CD4-positive, alpha-beta T cell treated with Interleukin-1 beta for 1 hour (primary cell): ENCODE measurements at regions not wholly inside any gene's neighbourhood (a gene's known extent, or its start where the extent isn't known, plus 50 kb on each side); places are given as distances from the start of the nearest gene placed in this dataset.
A peak's percentile ranks its signal among the peaks of the same experiment; 100 is the strongest.

Source experiments
- DNase-seq, 2 donors: peaks; one replicate each; pipeline ENCODE4 v3.0.0-alpha.2; 2020 to 2022

- DNase-seq, result no peak
Observed at GRCh38 chr18:5091741-5092140, 105.3 kb downstream of the AKAIN1 start.

DNA sequence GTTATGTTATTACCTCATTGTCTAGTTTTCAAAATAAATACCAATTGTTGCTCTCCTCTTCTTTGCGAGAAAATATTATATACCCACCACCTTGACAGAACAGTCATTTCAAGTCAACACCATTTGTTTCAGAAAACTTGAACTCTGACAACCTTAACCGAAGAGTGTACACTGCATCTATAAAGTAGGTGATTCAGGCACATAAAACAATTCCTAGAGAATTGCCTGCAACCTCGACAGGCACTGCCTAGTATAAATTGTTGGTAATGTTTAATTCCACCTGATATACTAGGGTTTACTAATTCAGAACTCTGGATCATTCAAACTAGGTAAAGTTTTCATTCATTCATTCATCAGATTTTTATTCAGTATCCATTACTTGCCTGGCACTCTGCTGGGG is 121.8 kb downstream of the AKAIN1 start:
- DNase-seq, result no peak

DNA sequence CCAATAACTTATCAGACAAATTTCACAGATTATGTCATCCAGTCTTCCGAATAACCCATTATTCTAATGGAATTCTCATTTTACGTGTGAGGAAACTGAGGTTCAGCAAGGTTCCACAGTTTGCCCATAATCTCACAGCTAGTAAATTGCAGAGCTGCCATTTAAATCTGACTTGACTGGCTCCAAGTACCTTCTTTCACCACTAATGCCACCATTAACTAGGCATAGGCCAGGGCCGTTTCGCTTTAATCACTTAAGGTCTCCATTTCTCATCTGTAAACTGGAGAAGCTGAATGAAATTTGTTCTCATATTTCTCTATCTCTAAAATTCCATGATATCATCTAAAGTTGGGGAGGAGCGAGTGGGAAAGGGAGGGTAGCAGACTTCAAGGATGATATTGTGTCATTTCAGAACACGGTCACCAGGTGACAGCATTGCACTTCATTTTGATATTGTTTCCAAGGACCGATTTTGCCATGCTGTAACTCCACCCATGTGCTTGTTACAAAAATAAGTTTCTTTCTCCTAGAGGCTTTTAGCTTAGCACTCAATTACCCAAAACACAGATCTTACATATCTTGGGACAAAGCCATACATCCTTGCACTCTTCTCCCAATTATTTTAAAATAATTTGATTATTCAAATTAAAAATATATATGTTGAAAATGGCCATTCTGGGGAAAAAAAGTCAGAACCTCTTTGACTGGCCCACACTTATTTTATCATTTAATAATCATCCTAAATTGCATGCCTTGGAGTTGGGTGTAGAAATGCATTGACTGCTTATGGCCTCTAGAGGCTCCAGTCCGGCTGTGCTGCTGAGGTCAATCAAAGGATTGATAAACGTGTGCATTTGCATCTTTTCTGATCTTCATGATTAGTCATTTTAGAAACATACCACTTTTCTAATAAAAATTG is 123.8 kb downstream of the AKAIN1 start:
- DNase-seq, result peak in 1 of 2 donors; percentile 23

GRCh38 chr18:5068851-5069250 is 128.2 kb downstream of the AKAIN1 start:
- DNase-seq, result no peak

GRCh38 chr18:5066380-5066977 is 130.6 kb downstream of the AKAIN1 start:
- DNase-seq, result no peak

- DNase-seq, result no peak
Observed at GRCh38 chr18:5065615-5066014, 131.4 kb downstream of the AKAIN1 start.

DNA sequence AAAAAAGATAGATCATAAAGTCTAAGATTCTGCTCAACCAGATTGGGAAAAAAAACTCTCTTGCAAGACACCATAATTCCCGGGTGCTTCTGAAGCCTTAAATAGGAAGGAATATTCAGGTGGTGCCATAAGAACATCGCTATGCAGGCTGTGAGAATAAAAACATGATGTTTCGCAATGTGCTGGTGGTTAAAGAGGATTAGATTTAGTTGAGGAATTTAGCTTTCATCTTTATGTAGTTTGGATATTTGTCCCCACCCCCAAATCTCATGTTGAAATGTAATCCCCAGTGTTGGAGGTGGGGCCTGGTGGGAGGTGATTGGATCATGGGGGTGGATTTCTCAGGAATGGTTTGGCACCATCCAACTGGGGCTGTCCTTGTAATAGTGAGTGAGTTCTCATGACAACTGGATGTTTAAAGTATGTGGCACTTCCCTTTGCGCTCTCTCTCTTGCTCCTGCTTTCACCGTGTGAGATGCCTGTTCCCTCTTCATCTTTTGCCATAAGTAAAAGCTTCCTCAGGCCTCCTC is 132.2 kb downstream of the AKAIN1 start:
- no peak for DNase-seq

GRCh38 chr18:5061785-5062184 is 135.3 kb downstream of the AKAIN1 start:
- no peak for DNase-seq

DNA sequence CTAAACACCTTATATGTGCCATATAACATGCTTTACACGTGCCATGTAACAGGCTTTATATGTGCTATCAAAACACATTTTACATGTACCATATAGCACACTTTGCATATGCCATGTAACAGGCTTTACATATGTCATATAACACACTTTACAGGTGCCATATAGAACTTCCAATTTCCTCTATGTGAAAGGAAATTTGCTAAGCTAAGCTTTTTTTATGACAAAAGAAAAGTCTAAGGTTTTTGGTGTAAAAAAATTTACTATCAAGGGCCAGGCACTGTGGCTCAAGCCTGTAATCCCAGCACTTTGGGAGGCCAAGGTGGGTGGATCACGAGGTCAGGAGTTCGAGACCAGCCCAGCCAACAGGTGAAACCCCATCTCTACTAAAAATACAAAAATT is 136.5 kb downstream of the AKAIN1 start:
- no peak for DNase-seq

GRCh38 chr18:5059696-5060032 is 137.4 kb downstream of the AKAIN1 start:
- DNase-seq, result no peak

- DNase-seq, result peak; percentile 54 to 63
Observed at GRCh38 chr18:5058768-5059695, 138.0 kb downstream of the AKAIN1 start.

- peak; percentile 42 to 43 for DNase-seq
Observed at GRCh38 chr18:5057386-5058348, 139.4 kb downstream of the AKAIN1 start.

- DNase-seq, result no peak
Observed at GRCh38 chr18:5052491-5052890, 144.6 kb downstream of the AKAIN1 start.

GRCh38 chr18:5051207-5051606 is 145.8 kb downstream of the AKAIN1 start:
- no peak for DNase-seq

- DNase-seq, result no peak
Observed at GRCh38 chr18:5049124-5049523, 147.9 kb downstream of the AKAIN1 start.

- DNase-seq, result no peak
Observed at GRCh38 chr18:5040476-5040875, 156.6 kb downstream of the AKAIN1 start.

DNA sequence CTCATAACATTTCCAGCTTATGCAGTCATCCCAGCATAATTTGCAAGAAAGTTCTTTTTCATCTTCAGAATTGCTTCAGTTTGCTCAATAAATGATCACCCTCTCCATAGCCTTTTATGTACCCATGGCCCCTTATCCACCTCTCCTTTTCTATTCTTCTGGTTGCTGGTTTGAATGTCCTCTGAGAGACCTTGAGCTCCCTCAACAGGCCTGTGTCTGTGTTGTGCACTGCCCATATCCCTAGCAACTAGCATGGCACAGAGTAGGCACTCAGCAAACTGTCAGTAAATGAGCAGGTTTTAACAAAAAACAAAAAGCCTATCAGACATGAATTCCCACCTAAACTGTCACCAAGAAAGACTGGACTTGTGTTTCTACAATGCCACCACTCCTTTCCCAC is 160.5 kb downstream of the AKAIN1 start:
- DNase-seq, result no peak

GRCh38 chr18:5031216-5031615 is 165.8 kb downstream of the AKAIN1 start:
- DNase-seq, result no peak

DNA sequence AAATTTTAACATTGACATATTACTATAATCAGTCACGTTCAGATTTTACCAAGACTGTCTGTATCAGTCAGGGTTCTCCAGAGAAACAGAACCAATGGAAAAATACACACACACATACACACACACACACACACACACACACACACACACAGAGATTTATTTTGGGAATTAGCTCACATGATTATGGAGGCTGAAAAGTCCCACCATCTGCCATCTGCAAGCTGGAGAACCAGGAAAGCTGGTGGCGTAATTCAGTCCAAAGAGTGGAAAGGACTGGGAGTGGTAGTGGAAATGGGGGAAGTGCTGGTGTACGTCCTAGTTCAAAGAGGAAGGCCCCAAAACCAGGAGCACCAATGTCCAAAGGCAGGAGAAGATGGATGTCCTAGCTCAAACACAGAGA is 166.4 kb downstream of the AKAIN1 start:
- no peak for DNase-seq

DNA sequence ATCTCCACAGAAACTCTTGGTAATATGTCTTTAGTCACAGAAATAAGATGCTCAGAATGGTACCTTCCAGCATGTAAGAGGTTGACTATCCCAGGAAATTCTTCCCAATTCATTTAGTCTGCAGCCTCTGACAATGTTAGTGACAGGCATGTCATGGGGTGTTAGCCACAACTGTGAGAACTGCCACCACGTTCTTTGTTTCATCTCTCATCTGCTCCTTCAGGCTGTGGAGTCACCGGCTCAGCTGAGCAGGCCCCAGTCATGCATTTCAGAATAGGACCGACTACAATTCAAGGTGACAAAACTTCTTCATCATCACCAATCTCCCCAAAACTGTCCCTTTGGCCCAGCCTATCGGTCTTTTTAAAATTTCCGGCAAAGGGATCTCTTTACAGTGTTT is 167.5 kb downstream of the AKAIN1 start:
- no peak for DNase-seq

DNA sequence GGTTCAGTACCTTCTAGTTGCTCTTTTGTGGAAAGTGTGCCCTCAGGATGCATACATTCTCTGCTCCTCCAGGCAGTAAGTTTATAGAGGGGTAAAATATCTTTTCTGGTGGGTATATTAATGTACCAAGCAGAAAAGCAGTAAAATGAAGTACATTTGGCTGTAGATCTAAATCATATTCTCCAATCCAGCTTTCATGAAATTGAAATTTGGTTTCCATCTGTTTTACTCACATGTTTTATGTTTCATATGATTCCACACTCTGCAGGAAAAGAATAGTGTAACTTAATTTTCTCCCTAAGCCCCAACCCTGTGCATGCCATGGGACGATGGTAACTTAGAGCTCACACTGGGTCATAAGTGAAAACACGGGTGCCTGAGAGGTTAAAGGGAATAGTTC is 172.3 kb downstream of the AKAIN1 start:
- DNase-seq, result no peak

DNA sequence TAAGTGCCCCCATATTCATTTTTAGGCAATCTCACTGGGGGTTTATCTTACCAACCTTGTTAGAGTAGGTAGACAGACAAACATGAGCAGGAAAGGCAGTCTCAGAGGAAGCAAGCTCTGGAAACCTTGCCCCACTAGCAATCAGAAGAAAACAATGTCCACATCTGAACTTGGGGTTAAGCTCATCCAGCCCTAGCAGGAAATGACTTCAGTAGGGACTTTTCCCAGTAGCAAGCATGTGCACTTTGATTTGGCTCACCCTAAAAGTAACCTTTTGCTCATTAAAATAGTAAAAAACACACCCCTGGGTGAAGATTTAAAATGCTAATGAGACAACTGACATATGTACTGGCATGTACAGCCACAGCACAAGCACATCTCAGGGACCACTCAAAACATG is 175.5 kb downstream of the AKAIN1 start:
- no peak for DNase-seq
